ENCODE measurements at regions not wholly inside any gene's neighbourhood (a gene's known extent, or its start where the extent isn't known, plus 50 kb on each side); places are given as distances from the start of the nearest gene placed in this dataset.
A peak's percentile ranks its signal among the peaks of the same experiment; 100 is the strongest.
"Not testable (repeated sequence)": the region's sequence is repeated elsewhere in the genome, so short reads cannot be mapped to it uniquely, and the experiment has no call there.

- DNase-seq = no peak
These were observed 176.5 kb upstream of the MMS22L start for GRCh38 chr6:97459535-97459934.

- DNase-seq = no peak
These were observed 177.0 kb upstream of the MMS22L start for GRCh38 chr6:97459986-97460385.

- DNase-seq = no peak
These were observed 177.5 kb upstream of the MMS22L start for GRCh38 chr6:97460394-97461080.

GRCh38 chr6:97461218-97461617 is 178.2 kb upstream of the MMS22L start:
- DNase-seq = no peak

- DNase-seq = peak; percentile 14
These were observed 179.0 kb upstream of the MMS22L start for GRCh38 chr6:97462031-97462430.

- DNase-seq = no peak
These were observed 180.1 kb upstream of the MMS22L start for GRCh38 chr6:97462938-97463598.

DNA sequence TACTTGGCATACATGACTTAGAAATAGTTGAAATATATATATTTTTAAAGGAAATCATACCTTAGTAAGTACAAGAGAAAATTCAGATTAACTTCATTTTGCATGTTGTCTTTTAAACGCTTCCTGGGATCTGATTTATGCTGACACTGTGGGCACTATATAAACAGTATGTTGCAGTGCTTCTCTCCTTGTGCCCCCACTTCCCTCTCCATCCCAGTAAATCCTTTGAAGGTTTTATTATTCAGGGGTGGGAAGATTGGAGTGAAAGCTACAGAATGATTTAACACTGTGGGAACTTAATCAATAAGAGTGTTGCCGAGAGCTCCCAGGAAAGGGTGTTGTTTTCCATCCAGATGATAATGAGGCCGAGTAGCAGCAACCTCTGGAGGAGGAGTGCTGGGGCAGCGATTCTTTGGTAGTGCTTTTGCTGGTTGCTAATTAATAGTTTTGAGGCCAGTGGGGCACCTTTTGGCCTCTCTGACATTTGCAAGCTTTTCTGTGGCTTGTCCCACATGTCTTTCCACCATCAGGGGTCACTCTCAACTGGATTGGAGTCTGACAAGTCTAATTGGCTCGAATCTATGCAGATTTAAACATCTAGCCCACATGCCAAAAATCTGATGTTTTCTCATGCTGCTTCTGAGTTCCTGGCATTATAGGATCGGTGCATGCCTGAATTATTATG is 183.0 kb upstream of the MMS22L start:
- DNase-seq = peak; percentile 55

DNA sequence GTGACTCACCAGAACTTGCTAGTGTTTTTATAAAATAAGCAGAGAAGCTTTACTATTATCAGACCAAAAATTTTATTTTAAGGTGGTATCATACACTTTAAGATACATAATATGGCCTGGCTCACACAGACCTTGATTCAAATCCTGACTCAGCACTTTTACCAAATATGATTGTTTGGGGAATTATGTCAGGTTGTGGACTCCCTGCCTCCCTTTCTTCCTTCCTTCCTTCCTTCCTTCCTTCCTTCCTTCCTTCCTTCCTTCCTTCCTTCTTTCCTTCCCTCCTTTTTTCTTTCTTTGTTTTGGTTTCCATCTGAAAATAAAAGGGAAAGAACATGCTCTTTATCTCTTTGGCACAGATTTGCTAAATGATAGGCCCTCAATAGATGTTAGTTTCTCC is 186.0 kb upstream of the MMS22L start:
- no peak for DNase-seq

- DNase-seq = no peak
These were observed 186.4 kb upstream of the MMS22L start for GRCh38 chr6:97469451-97469850.

- DNase-seq = no peak
These were observed 187.3 kb upstream of the MMS22L start for GRCh38 chr6:97470322-97470721.

GRCh38 chr6:97473979-97474378 is 191.0 kb upstream of the MMS22L start:
- DNase-seq = no peak

DNA sequence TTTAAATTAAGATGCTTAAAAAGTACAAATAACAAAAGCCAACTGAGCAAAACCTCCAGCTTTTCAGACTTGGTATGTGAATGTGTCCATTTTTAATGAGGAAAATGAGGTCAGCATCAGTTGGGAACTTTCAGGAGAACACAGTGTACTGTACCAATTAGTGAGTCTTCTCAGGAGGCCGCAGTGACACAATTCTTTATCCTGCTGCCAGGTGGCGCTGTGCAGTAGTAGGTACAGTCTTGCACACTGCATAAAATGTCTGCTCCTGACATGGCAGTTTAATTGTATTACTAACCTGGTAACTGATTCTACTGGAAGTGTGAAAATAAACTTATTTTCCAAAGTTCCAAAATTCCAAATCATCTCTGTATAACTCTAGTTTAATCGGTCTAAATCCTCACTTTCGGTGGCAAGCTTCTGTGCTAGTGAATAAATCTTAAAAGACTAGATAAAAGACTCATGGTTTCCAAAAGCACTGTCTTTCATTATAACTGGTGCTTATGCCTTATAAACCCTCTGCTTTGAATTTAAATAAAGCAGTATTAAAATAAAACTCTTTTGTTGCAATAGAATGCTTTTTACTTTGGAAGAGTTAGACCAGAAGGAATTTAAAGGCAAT is 214.8 kb upstream of the MMS22L start:
- DNase-seq = peak; percentile 86

GRCh38 chr6:97501853-97502252 is 218.8 kb upstream of the MMS22L start:
- DNase-seq = no peak

- no peak for DNase-seq
These were observed 225.6 kb upstream of the MMS22L start for GRCh38 chr6:97508646-97509045.

DNA sequence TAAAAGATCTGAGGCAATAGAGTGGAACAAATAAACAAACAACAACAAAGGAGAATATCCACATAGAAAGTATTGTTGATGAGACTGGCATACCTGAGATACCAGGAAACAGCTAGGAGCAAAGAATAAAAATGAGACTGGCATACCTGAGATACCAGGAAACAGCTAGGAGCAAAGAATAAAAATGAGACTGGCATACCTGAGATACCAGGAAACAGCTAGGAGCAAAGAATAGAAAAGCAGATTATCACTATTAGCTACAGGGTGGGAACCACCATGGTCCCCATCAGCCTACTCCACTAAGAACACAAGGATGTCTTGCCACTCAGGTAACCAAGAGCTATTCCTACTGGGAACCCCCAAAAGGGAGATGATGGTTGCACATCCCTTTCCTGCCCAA is 230.2 kb upstream of the MMS22L start:
- DNase-seq = not testable (repeated sequence)

DNA sequence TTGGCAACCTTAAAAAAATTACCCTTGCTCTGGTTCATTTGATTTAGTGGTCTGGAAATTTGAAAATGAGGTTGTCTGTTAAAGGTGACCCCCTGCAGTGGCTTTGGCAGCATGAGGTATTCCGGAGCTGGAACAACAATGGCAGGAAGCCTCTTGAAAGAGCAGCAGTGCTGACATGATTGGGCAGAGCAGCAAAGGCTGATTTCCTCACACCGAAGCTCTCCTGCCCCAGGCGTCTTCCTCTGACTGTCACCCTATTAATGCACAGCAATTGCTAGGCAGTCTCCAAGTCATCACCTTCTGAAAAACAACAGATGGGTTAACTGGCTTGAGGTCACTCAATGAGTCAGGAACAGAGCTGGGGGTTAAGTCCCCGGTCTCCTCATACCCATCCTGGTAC is 241.8 kb upstream of the MMS22L start:
- DNase-seq = peak; percentile 40

DNA sequence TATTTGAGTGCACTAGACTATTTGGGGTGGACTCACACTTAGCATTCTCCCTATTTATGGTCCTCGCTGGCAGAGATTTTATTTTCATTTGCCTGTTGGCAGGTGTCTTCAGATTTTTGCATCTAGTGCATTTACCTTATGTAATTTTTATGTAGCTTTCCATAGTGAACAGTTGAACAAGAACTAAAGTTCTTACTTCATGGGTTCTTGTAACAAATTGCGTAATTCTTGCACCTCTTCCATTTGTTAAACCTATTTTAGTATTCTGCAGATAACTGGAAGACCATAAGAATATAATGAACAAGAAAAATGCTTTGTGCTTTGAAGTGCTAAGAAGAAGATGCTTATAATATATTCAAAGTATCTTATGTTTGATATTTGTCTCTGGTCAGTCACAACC is 252.8 kb upstream of the MMS22L start:
- DNase-seq = no peak

GRCh38 chr6:97548354-97548753 is 265.3 kb upstream of the MMS22L start:
- DNase-seq = no peak

GRCh38 chr6:97557355-97557754 is 274.3 kb upstream of the MMS22L start:
- DNase-seq = no peak

DNA sequence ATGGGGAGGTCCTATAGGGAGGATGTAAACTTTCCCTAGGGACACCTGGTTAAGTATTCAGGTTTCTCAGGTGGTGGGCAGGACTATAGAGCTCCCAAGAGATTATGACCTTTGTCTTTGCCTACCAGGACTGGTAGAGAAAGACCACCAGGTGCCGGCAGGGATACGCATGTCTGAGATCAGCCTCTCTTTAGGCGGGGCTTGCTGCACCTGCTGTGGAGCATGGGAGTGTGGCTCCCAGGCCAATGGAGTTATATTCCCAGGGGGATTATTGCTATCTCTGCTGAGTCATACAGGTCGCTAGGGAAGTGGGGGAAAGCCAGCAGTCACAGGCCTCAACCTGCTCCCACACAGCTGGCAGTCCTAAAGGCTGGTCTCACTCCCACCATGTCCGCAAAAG is 280.5 kb upstream of the MMS22L start:
- DNase-seq = no peak

DNA sequence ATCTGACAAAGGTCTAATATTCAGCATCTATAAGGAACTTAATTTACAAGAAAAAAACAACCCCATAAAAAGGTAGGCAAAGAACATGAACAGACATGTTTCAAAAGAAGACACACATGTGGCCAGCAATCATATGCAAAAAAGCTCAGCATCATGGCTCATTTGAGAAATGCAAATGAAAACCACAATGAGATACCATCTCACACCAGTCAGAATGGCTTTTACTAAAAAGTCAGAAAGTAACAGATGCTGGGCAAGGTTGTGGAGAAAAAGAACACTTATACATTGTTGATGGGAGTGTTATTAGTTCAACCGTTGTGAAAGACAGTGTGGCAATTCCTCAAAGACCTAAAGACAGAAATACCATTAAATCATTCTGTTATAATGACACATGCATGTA is 289.9 kb upstream of the MMS22L start:
- DNase-seq = no peak

DNA sequence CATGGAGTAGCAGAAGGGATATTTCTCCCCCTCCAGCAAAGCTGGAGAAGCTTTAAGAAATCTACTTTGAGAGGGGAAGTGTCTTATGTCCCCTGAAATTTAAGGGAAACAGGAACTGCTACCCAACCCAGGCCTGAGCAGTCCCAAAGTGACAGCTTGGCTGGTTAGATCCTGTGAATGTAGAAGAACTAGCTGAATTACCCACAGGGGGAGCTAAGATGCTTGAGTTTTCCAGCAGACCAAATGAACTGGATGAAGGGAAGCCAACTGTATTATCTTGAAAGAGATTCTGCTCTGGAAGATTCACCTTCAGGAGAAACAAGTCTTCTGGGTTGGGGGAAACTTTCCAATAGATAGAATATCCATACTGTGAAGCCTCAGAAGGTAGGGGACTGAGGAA is 303.3 kb upstream of the MMS22L start:
- DNase-seq = peak; percentile 7

DNA sequence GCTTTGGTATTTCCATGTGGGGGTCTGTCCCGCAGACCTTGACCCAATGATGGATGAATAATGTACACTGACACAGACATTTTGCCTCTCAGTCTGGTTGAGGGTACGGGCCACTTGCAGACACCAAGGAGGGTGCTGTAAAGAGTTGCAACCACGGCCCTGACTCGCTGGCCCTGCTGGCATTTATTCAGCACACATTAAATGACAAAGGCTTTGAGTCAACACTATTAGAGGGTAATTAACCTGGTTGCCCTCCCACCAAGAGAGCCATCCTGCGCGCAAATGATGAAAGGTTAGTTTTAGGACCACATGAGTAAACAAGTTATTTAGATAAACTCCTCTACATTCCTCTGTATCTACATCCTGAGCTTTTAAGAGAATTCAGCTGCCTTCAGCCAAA is 308.9 kb upstream of the MMS22L start:
- DNase-seq = no peak

- DNase-seq = no peak
These were observed 311.8 kb upstream of the MMS22L start for GRCh38 chr6:97594844-97595243.
